Hematopoietic multipotent progenitor cell treated with erythropoietin and hydrocortisone succinate and interleukin-3 and kit ligand, for 17 days (in vitro differentiated cells): ENCODE measurements at regions not wholly inside any gene's neighbourhood (a gene's known extent, or its start where the extent isn't known, plus 50 kb on each side); places are given as distances from the start of the nearest gene placed in this dataset.

ENCODE experiments used
- DNase-seq: peaks from one replicate; pipeline ENCODE4 v3.0.0-alpha.2; 2015; ENCODE audit warnings: low spot score

DNA sequence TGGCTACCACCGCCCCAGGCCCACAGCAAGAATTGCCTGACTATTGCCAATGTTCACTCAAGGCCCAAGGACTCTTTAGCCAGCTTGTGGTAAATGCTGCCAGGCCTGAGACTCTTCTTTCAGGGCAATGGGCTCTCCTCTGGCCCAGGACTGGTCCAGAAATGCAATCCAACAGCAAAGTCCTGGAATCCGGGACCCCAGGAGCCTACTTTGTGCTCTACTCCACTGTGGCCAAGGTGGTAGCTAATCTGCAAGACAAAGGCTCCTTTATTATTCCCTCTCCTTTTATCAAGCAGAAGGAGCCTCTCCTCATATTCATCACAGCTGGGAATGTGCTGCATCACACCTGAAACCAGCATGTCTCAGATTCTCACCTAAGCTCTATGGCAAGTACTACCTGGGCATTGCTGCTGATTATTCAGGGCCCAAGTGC is 107.6 kb upstream of the PRSS58 start:
- no peak for DNase-seq

DNA sequence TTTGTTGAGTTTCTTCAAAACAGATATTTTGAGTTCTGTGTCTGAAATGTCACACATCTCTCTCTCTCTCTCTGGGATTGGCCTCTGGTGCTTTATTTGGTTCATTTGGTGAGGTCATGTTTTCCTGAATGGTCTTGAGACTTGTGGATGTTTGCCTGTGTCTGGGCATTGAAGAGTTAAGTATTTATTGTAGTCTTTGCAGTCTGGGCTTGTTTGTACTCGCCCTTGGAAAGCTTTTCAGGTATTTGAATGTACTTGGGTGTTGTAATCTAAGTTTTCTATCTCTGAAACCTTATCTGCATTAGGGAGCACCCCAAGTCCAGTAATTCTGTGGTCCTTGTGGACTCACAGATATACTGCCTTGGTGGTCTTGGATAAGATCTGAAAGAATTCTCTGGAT is 106.7 kb upstream of the PRSS58 start:
- DNase-seq = no peak

DNA sequence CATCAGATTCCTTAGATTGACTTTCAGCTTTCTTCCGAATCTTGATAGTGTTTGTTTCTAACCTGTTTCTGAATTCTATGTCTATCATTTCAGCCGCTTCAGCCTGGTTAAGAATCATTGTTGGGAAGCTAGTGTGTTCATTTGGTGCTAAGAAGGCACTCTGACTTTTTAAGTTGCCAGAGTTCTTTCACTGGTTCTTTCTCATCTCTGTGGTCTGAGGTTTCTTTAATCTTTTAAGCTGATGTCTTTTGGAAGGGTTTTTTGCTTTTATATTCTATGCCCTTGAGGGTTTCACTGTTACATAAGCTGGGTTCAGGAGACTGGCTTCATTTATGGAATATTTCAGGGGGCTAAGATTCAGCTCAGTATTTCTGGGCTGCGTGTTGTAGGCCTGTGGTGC is 104.5 kb upstream of the PRSS58 start:
- DNase-seq = no peak

GRCh38 chr7:142359694-142360279 is 101.9 kb upstream of the PRSS58 start:
- no peak for DNase-seq

DNA sequence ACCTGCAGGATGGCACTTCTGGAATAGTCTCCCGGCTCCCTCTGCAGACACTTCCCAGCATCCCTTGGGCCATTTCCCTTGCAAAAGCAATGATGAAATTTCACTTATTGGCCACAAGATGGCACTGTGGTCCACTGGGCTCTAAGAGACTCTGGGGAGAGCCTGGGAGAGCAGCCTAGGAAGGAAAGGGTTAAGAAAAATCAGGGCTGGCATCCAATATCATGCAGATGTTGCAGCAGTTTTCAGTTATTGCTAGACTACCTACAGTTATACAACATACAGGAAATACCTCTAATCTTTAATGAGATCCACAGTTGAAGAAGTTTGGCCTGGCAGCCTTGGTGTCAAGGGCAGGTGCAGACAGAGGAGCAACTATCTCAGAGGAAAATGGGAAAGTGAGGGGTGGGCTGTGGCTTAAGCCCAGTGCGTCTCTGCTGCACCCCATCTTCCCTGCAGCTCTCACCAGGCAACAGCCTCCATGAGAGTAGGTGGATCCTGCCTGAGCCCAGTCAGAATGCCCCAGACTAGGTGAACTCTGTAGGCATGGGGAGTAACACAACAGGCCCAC is 100.2 kb upstream of the PRSS58 start:
- peak; percentile 57 for DNase-seq

- DNase-seq = no peak
These were observed 98.3 kb upstream of the PRSS58 start for GRCh38 chr7:142356166-142356565.

- no peak for DNase-seq
These were observed 97.5 kb upstream of the PRSS58 start for GRCh38 chr7:142355328-142355727.

DNA sequence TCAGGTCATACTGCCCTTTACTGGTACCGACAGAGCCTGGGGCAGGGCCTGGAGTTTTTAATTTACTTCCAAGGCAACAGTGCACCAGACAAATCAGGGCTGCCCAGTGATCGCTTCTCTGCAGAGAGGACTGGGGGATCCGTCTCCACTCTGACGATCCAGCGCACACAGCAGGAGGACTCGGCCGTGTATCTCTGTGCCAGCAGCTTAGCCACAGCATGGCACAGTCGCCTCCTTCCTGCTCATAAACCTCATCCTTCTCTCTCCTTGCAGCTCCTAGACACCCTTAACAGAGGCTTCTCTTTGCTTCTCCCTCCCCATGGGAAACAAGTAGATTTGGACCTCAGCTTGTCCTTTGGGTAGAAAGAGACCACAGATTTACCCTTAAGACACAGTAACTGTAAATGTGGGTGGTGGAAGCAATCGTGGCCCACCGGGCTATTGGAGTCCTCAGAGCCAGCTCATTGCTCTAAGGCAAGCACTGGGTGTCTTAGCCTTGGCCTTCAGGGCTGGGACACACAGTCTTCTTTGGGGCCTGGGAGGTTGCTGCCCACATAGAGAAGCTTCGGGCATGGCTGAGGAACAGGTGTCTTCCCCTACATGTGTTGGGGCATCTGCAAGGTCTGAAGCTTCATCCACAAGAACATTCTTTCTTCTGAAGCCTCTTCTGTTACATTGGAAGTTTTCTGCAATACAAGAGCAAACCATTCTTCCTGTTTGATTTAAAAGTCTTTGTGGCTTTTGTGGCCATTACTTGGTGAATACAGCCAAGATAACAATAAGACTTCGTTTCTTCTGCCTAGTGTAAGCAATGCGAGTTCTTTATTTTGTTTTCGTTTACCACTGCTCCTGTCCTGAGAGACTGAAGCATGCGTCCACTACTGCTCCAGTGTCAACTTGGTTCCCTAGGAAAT is 95.5 kb upstream of the PRSS58 start:
- DNase-seq = no peak

- DNase-seq = no peak
These were observed 94.7 kb upstream of the PRSS58 start for GRCh38 chr7:142352543-142352942.

- no peak for DNase-seq
These were observed 93.3 kb upstream of the PRSS58 start for GRCh38 chr7:142351145-142351544.

DNA sequence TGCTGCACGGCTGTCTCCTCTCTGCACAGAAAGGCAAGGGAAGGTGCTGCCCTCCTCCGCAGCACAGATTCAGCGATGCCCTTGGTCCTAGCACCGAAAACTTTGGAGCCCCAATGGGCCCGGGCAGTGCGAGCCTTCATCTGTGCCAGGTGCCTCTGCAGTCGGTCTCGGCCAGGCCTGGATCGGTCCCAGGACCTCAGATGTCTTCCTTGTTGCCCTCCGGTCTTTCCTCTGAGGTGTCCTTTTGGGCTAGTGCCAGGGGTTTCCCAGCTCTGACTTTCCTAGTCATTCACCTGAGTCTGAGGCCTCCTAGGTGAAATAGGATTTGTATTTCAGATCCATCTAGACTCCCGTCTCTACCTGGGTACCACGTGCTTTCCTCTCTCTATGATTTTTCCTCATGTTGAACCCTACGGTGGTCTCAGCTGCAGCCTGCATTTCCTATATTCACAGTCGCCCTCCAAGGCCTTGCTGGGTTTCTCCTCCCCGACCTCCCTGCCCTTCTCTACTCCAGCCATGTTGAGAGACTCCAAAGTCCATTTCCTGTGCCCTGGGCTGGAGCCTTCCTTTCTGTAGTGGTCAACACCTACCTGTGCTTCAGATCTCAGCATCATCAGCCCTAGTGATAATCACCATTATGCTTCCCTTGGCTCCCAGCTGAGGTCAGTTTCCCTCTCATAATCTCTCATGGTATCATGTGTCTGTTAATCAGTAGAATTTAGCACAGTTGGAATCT is 92.0 kb upstream of the PRSS58 start:
- no peak for DNase-seq

GRCh38 chr7:142348921-142349405 is 91.1 kb upstream of the PRSS58 start:
- DNase-seq = no peak

DNA sequence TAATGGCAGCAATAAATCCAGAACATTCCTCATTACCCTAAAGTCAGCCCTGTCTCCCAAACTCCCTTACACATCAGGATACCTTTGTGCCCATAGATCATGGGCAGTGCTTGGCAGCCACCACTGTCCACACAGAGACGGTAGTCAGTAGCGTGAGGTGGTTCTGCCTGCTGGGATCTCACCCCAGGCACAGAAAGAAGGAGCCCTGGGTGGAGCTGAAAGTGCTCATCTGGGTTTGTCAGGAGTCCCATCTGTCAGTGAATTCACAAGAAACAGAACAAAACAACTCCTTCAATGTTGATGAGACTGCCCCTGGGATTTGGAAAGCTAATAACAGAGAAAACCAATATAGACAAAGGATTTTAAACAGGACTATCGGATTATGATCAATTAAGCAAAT is 90.2 kb upstream of the PRSS58 start:
- no peak for DNase-seq

DNA sequence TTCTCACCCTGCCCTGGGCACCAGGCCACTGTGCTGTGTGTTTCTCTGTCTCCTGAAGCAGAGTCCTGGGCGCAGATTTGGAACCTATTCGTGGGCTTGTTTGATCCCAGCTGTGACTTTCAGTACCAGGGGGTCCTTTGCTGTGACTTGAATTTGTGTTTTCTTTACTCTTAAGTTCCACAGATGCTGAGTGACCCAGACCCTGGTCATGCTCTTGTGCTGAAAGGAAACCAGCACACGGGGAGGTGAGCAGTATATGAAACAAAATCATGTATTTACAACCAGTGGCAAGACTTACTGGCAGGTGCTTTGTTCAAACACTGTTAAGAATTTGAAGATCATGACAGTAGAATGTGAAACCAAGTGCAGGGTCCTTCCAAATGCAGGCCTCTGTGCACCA is 89.2 kb upstream of the PRSS58 start:
- DNase-seq = no peak

DNA sequence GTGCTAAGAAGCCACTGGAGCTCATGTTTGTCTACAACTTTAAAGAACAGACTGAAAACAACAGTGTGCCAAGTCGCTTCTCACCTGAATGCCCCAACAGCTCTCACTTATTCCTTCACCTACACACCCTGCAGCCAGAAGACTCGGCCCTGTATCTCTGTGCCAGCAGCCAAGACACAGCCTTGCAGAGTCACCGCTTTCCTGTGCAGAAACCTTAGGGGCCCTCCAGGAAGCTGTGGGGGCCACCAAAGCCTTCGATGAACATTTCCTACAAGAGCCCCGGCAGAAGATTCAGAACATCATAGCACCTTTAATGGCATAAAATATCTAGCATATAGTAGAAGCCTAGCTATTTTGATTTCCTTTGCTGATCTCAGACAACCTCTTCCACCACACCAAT is 88.0 kb upstream of the PRSS58 start:
- DNase-seq = no peak

GRCh38 chr7:142338633-142339501 is 81.0 kb upstream of the PRSS58 start:
- no peak for DNase-seq

- DNase-seq = no peak
These were observed 79.5 kb upstream of the PRSS58 start for GRCh38 chr7:142337054-142338001.

GRCh38 chr7:142334806-142335205 is 76.9 kb upstream of the PRSS58 start:
- no peak for DNase-seq

DNA sequence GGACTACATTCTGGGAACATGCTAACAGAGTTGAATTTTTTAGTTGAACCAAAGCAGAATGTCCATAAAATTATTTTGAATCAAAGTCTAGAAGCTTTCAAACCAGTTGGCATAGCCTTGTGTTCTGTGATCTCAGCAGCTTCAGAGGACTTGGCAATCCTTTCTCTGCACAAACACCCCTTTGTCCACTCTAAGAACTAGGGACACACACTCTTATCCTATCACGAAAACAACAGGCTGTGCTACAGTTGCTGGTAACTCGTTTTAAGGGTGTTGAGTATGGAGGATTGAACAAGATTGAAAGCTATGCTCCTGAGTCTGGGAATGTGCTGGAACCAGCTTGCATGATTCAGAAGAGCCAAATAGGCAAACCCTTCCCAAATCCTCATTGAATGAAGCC is 76.4 kb upstream of the PRSS58 start:
- DNase-seq = no peak

GRCh38 chr7:142332421-142332820 is 74.6 kb upstream of the PRSS58 start:
- no peak for DNase-seq
